H1 (cell line): ENCODE measurements at regions not wholly inside any gene's neighbourhood (a gene's known extent, or its start where the extent isn't known, plus 50 kb on each side); places are given as distances from the start of the nearest gene placed in this dataset.

ENCODE experiments used
- CTCF ChIA-PET: fragments of 300-600 bp; sonication (Branson Sonifier 250); formaldehyde crosslinking; loops from one replicate; lab custom pipeline; 2021; ENCODE audit not compliant: partially characterized antibody; lab: Charles Lee
- POLR2A ChIA-PET: fragments of 300-600 bp; sonication (Branson Sonifier 250); formaldehyde crosslinking; loops from one replicate; lab custom pipeline; 2021; ENCODE audit warnings: inconsistent platforms; ENCODE audit not compliant: partially characterized antibody; lab: Charles Lee
- DNase-seq, 2 experiments: peaks; one replicate each; pipeline versions ENCODE4 v3.0.0 to v3.0.0-alpha.2; 2010 to 2022; ENCODE audit warnings: low spot score in 2 of 2, low read depth in 1 of 2, mixed read lengths in 1 of 2
- FAIRE-seq: peaks from 2 replicates; lab custom pipeline; 2011; peaks lifted over from hg19 to GRCh38; lab: Jason Lieb, UNC
- H2AFZ ChIP-seq: 2 replicates; pipeline ENCODE4 v1.8.1; 2012; ENCODE audit warnings: low read length, inconsistent platforms
- H2AK5ac ChIP-seq: 2 replicates; pipeline ENCODE4 v1.6.1; 2013; ENCODE audit warnings: low read depth, low read length
- H2BK120ac ChIP-seq: replicated peaks from 2 replicates; pipeline ENCODE3; 2013; ENCODE audit warnings: low read depth, low read length, inconsistent platforms
- H2BK12ac ChIP-seq: 2 replicates; pipeline ENCODE4 v1.6.1; 2013; ENCODE audit warnings: low read depth, low read length
- H2BK15ac ChIP-seq: 2 replicates; pipeline ENCODE4 v1.6.1; 2013; ENCODE audit warnings: low read length
- H2BK20ac ChIP-seq: 2 replicates; pipeline ENCODE4 v1.6.1; 2013; ENCODE audit warnings: low read length
- H2BK5ac ChIP-seq: 2 replicates; pipeline ENCODE4 v1.6.1; 2013; ENCODE audit warnings: low read depth, low read length
- H3K14ac ChIP-seq: 2 replicates; pipeline ENCODE4 v1.6.1; 2013; ENCODE audit warnings: inconsistent platforms; ENCODE audit not compliant: insufficient read length
- H3K18ac ChIP-seq: 2 replicates; pipeline ENCODE4 v1.6.1; 2013; ENCODE audit warnings: low read length; ENCODE audit errors: extremely low read depth
- H3K23ac ChIP-seq: 2 replicates; pipeline ENCODE4 v1.6.1; 2013; ENCODE audit warnings: inconsistent platforms; ENCODE audit not compliant: insufficient read length
- H3K23me2 ChIP-seq: 2 replicates; pipeline ENCODE4 v1.6.1; 2013; ENCODE audit warnings: low read depth, low read length
- H3K27ac ChIP-seq: 2 replicates; pipeline ENCODE4 v1.6.1; 2011; ENCODE audit warnings: low read depth, low read length, inconsistent platforms
- H3K27me3 ChIP-seq, 4 experiments: replicated peaks in 1 of 4; 1 replicate in 1 of 4; 2 replicates in 3 of 4; pipeline versions ENCODE4 v1.6.1 to v1.8.1; 2011 to 2013; ENCODE audit warnings: low read length in 3 of 4, mild to moderate bottlenecking in 3 of 4, inconsistent platforms in 2 of 4, mixed read lengths in 2 of 4, moderate library complexity in 1 of 4; ENCODE audit not compliant: control insufficient read depth in 3 of 4, insufficient read depth in 3 of 4; ENCODE audit errors: extremely low read depth in 1 of 4
- H3K36me3 ChIP-seq, 4 experiments: 2 replicates each; pipeline versions ENCODE4 v1.6.1 to v1.8.1; 2011 to 2013; ENCODE audit warnings: mild to moderate bottlenecking in 4 of 4, low read length in 3 of 4, moderate library complexity in 2 of 4, control low read depth in 1 of 4, inconsistent platforms in 1 of 4; ENCODE audit not compliant: insufficient read depth in 4 of 4, control insufficient read depth in 2 of 4
- H3K4ac ChIP-seq: replicated peaks from 2 replicates; pipeline ENCODE3; 2013; ENCODE audit warnings: low read length, low read depth, mixed read lengths, inconsistent platforms; ENCODE audit not compliant: insufficient read length
- H3K4me1 ChIP-seq, 4 experiments: replicated peaks in 1 of 4; 1 replicate in 1 of 4; 2 replicates in 3 of 4; pipeline versions ENCODE4 v1.6.1 to v1.8.1; 2011 to 2013; ENCODE audit warnings: low read length in 3 of 4, inconsistent platforms in 2 of 4, mixed read lengths in 1 of 4; ENCODE audit not compliant: insufficient read depth in 4 of 4, control insufficient read depth in 3 of 4
- H3K4me2 ChIP-seq, 2 experiments: 2 replicates each; pipeline versions ENCODE4 v1.6.1 to v1.8.1; 2011 to 2013; ENCODE audit warnings: low read depth in 2 of 2, low read length in 2 of 2, control low read depth in 1 of 2, inconsistent platforms in 1 of 2, mild to moderate bottlenecking in 1 of 2; ENCODE audit not compliant: insufficient read depth in 1 of 2
- H3K4me3 ChIP-seq, 4 experiments: fragments of 200-600, 300-600 bp in 1 of 4; sonication (generic), shearing (Covaris generic), sonication (Bioruptor Twin) in 1 of 4; 2 replicates each; pipeline versions ENCODE4 v1.5.1 to v1.8.1; 2011 to 2016; ENCODE audit warnings: low read length in 4 of 4, low read depth in 3 of 4, control low read depth in 2 of 4, inconsistent platforms in 2 of 4, mild to moderate bottlenecking in 2 of 4, mixed read lengths in 1 of 4, moderate library complexity in 1 of 4; ENCODE audit not compliant: insufficient read depth in 2 of 4; ENCODE audit errors: extremely low read depth in 1 of 4
- H3K56ac ChIP-seq: replicated peaks from 2 replicates; pipeline ENCODE3; 2013; ENCODE audit warnings: low read depth, mild to moderate bottlenecking, mixed read lengths, low read length, inconsistent platforms; ENCODE audit not compliant: insufficient read length
- H3K79me1 ChIP-seq: 2 replicates; pipeline ENCODE4 v1.6.1; 2013; ENCODE audit warnings: low read depth, low read length, control low read depth
- H3K79me2 ChIP-seq, 2 experiments: 2 replicates each; pipeline versions ENCODE4 v1.6.1 to v1.8.1; 2012 to 2013; ENCODE audit warnings: low read length in 2 of 2, mild to moderate bottlenecking in 2 of 2, inconsistent platforms in 1 of 2; ENCODE audit not compliant: insufficient read depth in 2 of 2, control insufficient read depth in 1 of 2
- H3K9ac ChIP-seq, 4 experiments: replicated peaks in 1 of 4; 1 replicate in 1 of 4; 2 replicates in 3 of 4; pipeline versions ENCODE4 v1.6.1 to v1.8.1; 2011 to 2013; ENCODE audit warnings: low read depth in 3 of 4, low read length in 3 of 4, control low read depth in 2 of 4, mild to moderate bottlenecking in 2 of 4, moderate library complexity in 2 of 4, inconsistent platforms in 1 of 4; ENCODE audit errors: extremely low read depth in 1 of 4
- H3K9me3 ChIP-seq, 2 experiments: 2 replicates each; pipeline versions ENCODE4 v1.6.1 to v1.8.1; 2012 to 2013; ENCODE audit warnings: mild to moderate bottlenecking in 2 of 2, moderate library complexity in 2 of 2, control low read depth in 1 of 2, inconsistent platforms in 1 of 2, low read depth in 1 of 2, low read length in 1 of 2, mixed read lengths in 1 of 2; ENCODE audit not compliant: insufficient read depth in 2 of 2
- H4K20me1 ChIP-seq, 2 experiments: replicated peaks in 1 of 2; 2 replicates each; pipeline versions ENCODE3 to v1.8.1; 2011 to 2013; ENCODE audit warnings: inconsistent platforms in 2 of 2, low read length in 2 of 2, mild to moderate bottlenecking in 1 of 2; ENCODE audit not compliant: insufficient read depth in 2 of 2, control insufficient read depth in 1 of 2
- H4K5ac ChIP-seq: 2 replicates; pipeline ENCODE4 v1.6.1; 2013; ENCODE audit warnings: low read length, low read depth, mixed read lengths, inconsistent platforms; ENCODE audit not compliant: insufficient read length
- H4K8ac ChIP-seq: 2 replicates; pipeline ENCODE4 v1.8.0; 2013; ENCODE audit warnings: mild to moderate bottlenecking, moderate library complexity, low read length, inconsistent platforms; ENCODE audit not compliant: insufficient read depth; ENCODE audit errors: extremely low read depth
- H4K91ac ChIP-seq: replicated peaks from 2 replicates; pipeline ENCODE3; 2013; ENCODE audit warnings: low read length, mixed read lengths, inconsistent platforms; ENCODE audit not compliant: insufficient read length
- BRCA1 ChIP-seq: IDR thresholded peaks from 2 replicates; pipeline ENCODE4 v1.6.1; 2012; ENCODE audit warnings: low read depth, low read length, improper control_type of control experiment
- EZH2 ChIP-seq: fragments of 200-600 bp; sonication (generic); IDR thresholded peaks from 2 replicates; pipeline ENCODE4 v1.7.1; 2012; ENCODE audit warnings: low read depth, mild to moderate bottlenecking, moderate library complexity, low read length, inconsistent platforms; ENCODE audit not compliant: severe bottlenecking
- FOSL1 ChIP-seq: IDR thresholded peaks from 2 replicates; pipeline ENCODE4 v1.6.1; 2011; ENCODE audit warnings: mild to moderate bottlenecking, low read depth, low read length, moderate library complexity; ENCODE audit not compliant: insufficient read depth
- JUND ChIP-seq: IDR thresholded peaks from 2 replicates; pipeline ENCODE4 v1.6.1; 2011; ENCODE audit warnings: mild to moderate bottlenecking, improper control_type of control experiment, low read length
- POU5F1 ChIP-seq: IDR thresholded peaks from 2 replicates; pipeline ENCODE4 v1.6.1; 2011; ENCODE audit warnings: low read depth, mild to moderate bottlenecking, low read length, moderate library complexity
- RAD21 ChIP-seq, 2 experiments: IDR thresholded peaks in 1 of 2; conservative IDR thresholded peaks in 1 of 2; 2 replicates each; pipeline ENCODE4 v1.6.1; 2011; ENCODE audit warnings: low read depth in 2 of 2, low read length in 2 of 2, improper control_type of control experiment in 1 of 2, inconsistent platforms in 1 of 2, mild to moderate bottlenecking in 1 of 2, moderate library complexity in 1 of 2
- RXRA ChIP-seq: IDR thresholded peaks from 2 replicates; pipeline ENCODE4 v1.6.1; 2011; ENCODE audit warnings: low read depth, mild to moderate bottlenecking, low read length, moderate library complexity; ENCODE audit not compliant: insufficient read depth
- SP1 ChIP-seq: IDR thresholded peaks from 2 replicates; pipeline ENCODE4 v1.6.1; 2011; ENCODE audit warnings: low read depth, low read length
- SP4 ChIP-seq: IDR thresholded peaks from 2 replicates; pipeline ENCODE4 v1.6.1; 2012; ENCODE audit warnings: low read length, inconsistent platforms
- TAF7 ChIP-seq: optimal IDR thresholded peaks from 2 replicates; pipeline ENCODE3; 2011; ENCODE audit warnings: low read depth, mild to moderate bottlenecking, inconsistent platforms, low read length, moderate library complexity, borderline replicate concordance
- WGBS, 2 experiments: shearing (Covaris generic) in 1 of 2; methylation state at CpG; one replicate each; pipeline versions ENCODE4 v1.1.6 to v1.1.7; 2013 to 2015; ENCODE audit warnings: low lambda C conversion rate in 2 of 2, mixed read lengths in 2 of 2, inconsistent platforms in 1 of 2, low coverage in 1 of 2, missing lambda C conversion rate in 1 of 2; ENCODE audit not compliant: insufficient replicate concordance in 2 of 2, insufficient coverage in 1 of 2, insufficient read length in 1 of 2; ENCODE audit errors: extremely low coverage in 1 of 2, missing lambda C conversion rate in 1 of 2; 5-methylcytosine and 5-hydroxymethylcytosine counted together

DNA sequence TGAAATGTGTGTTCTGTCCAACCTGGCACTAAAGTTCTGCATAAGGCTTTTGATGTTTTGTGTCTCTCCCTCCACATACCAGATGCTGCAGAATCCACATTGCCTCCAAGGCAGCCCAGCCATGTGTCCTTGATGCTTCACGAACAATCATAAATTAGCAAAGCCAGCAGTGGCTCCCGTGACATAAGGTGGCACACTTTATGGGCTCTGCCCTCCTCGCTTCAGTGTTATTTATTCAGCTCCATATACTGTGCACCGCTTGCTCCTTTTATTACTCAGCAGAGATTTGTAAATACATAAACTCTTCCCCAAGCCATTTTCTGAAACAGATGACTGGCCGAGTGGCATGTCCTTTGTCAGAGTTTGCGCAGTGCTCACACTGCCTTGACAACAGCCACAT lies 112.8 kb upstream of the SLC35F3 start:
- no peak for DNase-seq
- FAIRE-seq, result no peak
- Histone ChIP-seq H3K79me1 (no peaks in the 10 kb centered on the region), H3K14ac (no peak overlapping the region), H3K4me3 (no peak overlapping the region), H3K23me2 (peaks cover 2% of the 10 kb centered on the region; the same call in 1 of the 2 replicates), H3K79me2 (no peaks in the 10 kb centered on the region), H2BK20ac (no peak overlapping the region), H3K56ac (no peak overlapping the region), H3K36me3 (no peaks in the 10 kb centered on the region), H3K27me3 (no peaks in the 10 kb centered on the region), H3K9ac (no peak overlapping the region), H4K8ac (no peak overlapping the region), H4K20me1 (no peaks in the 10 kb centered on the region), H3K4me1 (no peaks in the 10 kb centered on the region), H3K4ac (no peak overlapping the region), H4K5ac (no peak overlapping the region), H2BK15ac (no peak overlapping the region), H2BK5ac (no peak overlapping the region), H2BK12ac (no peak overlapping the region), H2AFZ (no peak overlapping the region), H2BK120ac (no peak overlapping the region), H3K27ac (no peak overlapping the region), H3K18ac (no peak overlapping the region), H3K4me2 (no peak overlapping the region), H2AK5ac (no peak overlapping the region), H3K23ac (no peak overlapping the region), H4K91ac (no peak overlapping the region), H3K9me3 (no peaks in the 10 kb centered on the region)
- TF ChIP-seq JUND (no peak), FOSL1 (no peak), BRCA1 (no peak), TAF7 (no peak), EZH2 (no peak), RAD21 (IDR thresholded peaks at IDR 0.05 in 1 of 2, conservative IDR thresholded peaks at IDR 0.05 in 1 of 2; ENCODE audit: low read depth in 2 of 2, low read length in 2 of 2) (no peak), POU5F1 (no peak), RXRA (no peak), SP1 (no peak), SP4 (no peak)
- POLR2A ChIA-PET, result no interaction called here
- 90% methylated on average over 6 of the region's 6 CpGs; no CpG with 5 or more reads in 1 of the 2 experiments for WGBS, 2 experiments
- CTCF ChIA-PET, result interaction anchor here (0.6 to 2.1 kb wide), 25 partner anchors 9 to 420 kb away, joined by 3 to 8 read pairs (median 4); partner anchors contain the start of gene SLC35F3
